Neuronal stem cell (in vitro differentiated cells): ENCODE measurements at regions not wholly inside any gene's neighbourhood (a gene's known extent, or its start where the extent isn't known, plus 50 kb on each side); places are given as distances from the start of the nearest gene placed in this dataset.

Source experiments
- DNase-seq: peaks from one replicate; pipeline ENCODE4 v3.0.0-alpha.2; 2013; ENCODE audit warnings: low spot score
- H2AFZ ChIP-seq: one replicate; pipeline ENCODE4 v1.6.1; 2013; ENCODE audit warnings: mild to moderate bottlenecking, low read length, inconsistent platforms
- H2AK5ac ChIP-seq: 2 replicates; pipeline ENCODE4 v1.6.1; 2013; ENCODE audit warnings: low read depth, mild to moderate bottlenecking, inconsistent platforms, low read length, moderate library complexity, mixed read lengths
- H2BK120ac ChIP-seq: 2 replicates; pipeline ENCODE4 v1.6.1; 2013; ENCODE audit warnings: low read depth, mild to moderate bottlenecking, inconsistent platforms, low read length, moderate library complexity, mixed read lengths
- H2BK12ac ChIP-seq: one replicate; pipeline ENCODE4 v1.6.1; 2013; ENCODE audit warnings: low read length, inconsistent platforms
- H2BK15ac ChIP-seq: 2 replicates; pipeline ENCODE4 v1.6.1; 2013; ENCODE audit warnings: mild to moderate bottlenecking, low read length, inconsistent platforms, mixed read lengths
- H2BK5ac ChIP-seq: one replicate; pipeline ENCODE4 v1.6.1; 2013; ENCODE audit warnings: inconsistent platforms, mild to moderate bottlenecking, low read length, moderate library complexity
- H3K14ac ChIP-seq: one replicate; pipeline ENCODE4 v1.6.1; 2013; ENCODE audit warnings: low read length, inconsistent platforms
- H3K18ac ChIP-seq: 2 replicates; pipeline ENCODE4 v1.6.1; 2013; ENCODE audit warnings: low read length, inconsistent platforms
- H3K23ac ChIP-seq: 2 replicates; pipeline ENCODE4 v1.6.1; 2013; ENCODE audit warnings: low read depth, mild to moderate bottlenecking, mixed read lengths, low read length, inconsistent platforms; ENCODE audit not compliant: poor library complexity
- H3K27ac ChIP-seq: replicated peaks from 3 replicates; pipeline ENCODE4 v1.5.1; 2013; ENCODE audit warnings: low read length, inconsistent platforms
- H3K27me3 ChIP-seq, 3 experiments: 2 replicates each; pipeline ENCODE4 v1.6.1; 2013; ENCODE audit warnings: low read length in 3 of 3, mild to moderate bottlenecking in 2 of 3, inconsistent platforms in 1 of 3, low read depth in 1 of 3, mixed read lengths in 1 of 3, moderate library complexity in 1 of 3; ENCODE audit not compliant: control insufficient read depth in 3 of 3, insufficient read depth in 3 of 3
- H3K36me3 ChIP-seq, 2 donors: replicated peaks in 1 of 2; 2 replicates each; pipeline ENCODE4 v1.6.1; 2013; ENCODE audit warnings: low read length in 2 of 2; ENCODE audit not compliant: control insufficient read depth in 2 of 2, insufficient read depth in 2 of 2
- H3K4ac ChIP-seq: 2 replicates; pipeline ENCODE4 v1.6.1; 2013; ENCODE audit warnings: inconsistent platforms, mild to moderate bottlenecking, low read length, moderate library complexity
- H3K4me1 ChIP-seq, 2 donors: 1 replicate in 1 of 2; 2 replicates in 1 of 2; pipeline ENCODE4 v1.6.1; 2013; ENCODE audit warnings: low read length in 2 of 2, low read depth in 1 of 2; ENCODE audit not compliant: control insufficient read depth in 2 of 2, insufficient read depth in 1 of 2
- H3K4me2 ChIP-seq: one replicate; pipeline ENCODE4 v1.6.1; 2013; ENCODE audit warnings: mild to moderate bottlenecking, low read length, inconsistent platforms; ENCODE audit not compliant: insufficient read depth, poor library complexity, severe bottlenecking
- H3K4me3 ChIP-seq, 2 donors: 2 replicates each; pipeline ENCODE4 v1.5.1; 2013; ENCODE audit warnings: low read length in 2 of 2, mild to moderate bottlenecking in 2 of 2, inconsistent platforms in 1 of 2, moderate library complexity in 1 of 2
- H3K79me1 ChIP-seq: one replicate; pipeline ENCODE4 v1.6.1; 2013; ENCODE audit warnings: low read depth, mild to moderate bottlenecking, inconsistent platforms, low read length, moderate library complexity
- H3K9ac ChIP-seq: one replicate; pipeline ENCODE4 v1.6.1; 2013; ENCODE audit warnings: mild to moderate bottlenecking, low read depth, low read length, inconsistent platforms; ENCODE audit not compliant: poor library complexity
- H3K9me3 ChIP-seq, 2 donors: replicated peaks in 1 of 2; 2 replicates each; pipeline versions ENCODE3 to v1.6.1; 2013; ENCODE audit warnings: low read length in 2 of 2, mild to moderate bottlenecking in 2 of 2, inconsistent platforms in 1 of 2, low read depth in 1 of 2, mixed read lengths in 1 of 2, moderate library complexity in 1 of 2; ENCODE audit not compliant: control insufficient read depth in 2 of 2, insufficient read depth in 1 of 2
- H4K8ac ChIP-seq: one replicate; pipeline ENCODE4 v1.6.1; 2013; ENCODE audit warnings: low read depth, mild to moderate bottlenecking, inconsistent platforms, low read length, moderate library complexity
- H4K91ac ChIP-seq: one replicate; pipeline ENCODE4 v1.6.1; 2013; ENCODE audit warnings: low read length, low read depth, mild to moderate bottlenecking, inconsistent platforms; ENCODE audit not compliant: poor library complexity
- WGBS, 2 donors: extraction: QIAGEN DNeasy Blood & Tissue Kit; methylation state at CpG; one replicate each; pipeline ENCODE4 v1.1.7; 2013; ENCODE audit warnings: missing lambda C conversion rate in 2 of 2, mixed read lengths in 1 of 2; ENCODE audit not compliant: insufficient read length in 2 of 2, insufficient replicate concordance in 1 of 2; ENCODE audit errors: extremely low coverage in 2 of 2; 5-methylcytosine and 5-hydroxymethylcytosine counted together

DNA sequence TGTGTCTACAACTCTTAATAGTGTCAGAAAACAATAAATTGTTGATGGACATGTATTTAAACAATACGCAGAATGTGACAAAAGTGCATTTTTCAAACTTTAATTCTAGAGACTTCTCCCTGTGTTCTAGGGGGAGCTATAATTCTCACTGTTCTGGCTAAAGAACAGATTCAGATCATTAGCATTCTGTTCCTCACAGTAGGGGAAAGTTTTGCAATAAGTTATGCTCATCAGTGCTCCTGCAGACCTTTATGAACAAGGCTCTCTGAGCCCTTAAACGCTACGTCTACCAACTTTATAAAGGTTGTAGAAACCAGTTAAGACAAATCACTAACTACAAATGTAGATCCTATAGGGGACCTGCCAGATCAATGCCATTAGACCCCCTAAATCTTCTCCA is 444.2 kb downstream of the SQOR start:
- Histone ChIP-seq H3K23ac (no peak overlapping the region), H2BK5ac (no peak overlapping the region), H3K4me1 (peaks cover 0 to 5% of the 10 kb centered on the region in 2 donors), H3K4me3 (no peak overlapping the region), H3K14ac (no peak overlapping the region), H2AFZ (no peak overlapping the region), H4K8ac (no peak overlapping the region), H3K27ac (no peak overlapping the region), H3K4ac (no peak overlapping the region), H3K9me3 (no peaks in the 10 kb centered on the region), H3K4me2 (no peak overlapping the region), H3K36me3 (no peaks in the 10 kb centered on the region), H4K91ac (no peak overlapping the region), H2BK120ac (no peak overlapping the region), H2AK5ac (no peak overlapping the region), H3K79me1 (no peaks in the 10 kb centered on the region), H3K27me3 (no peaks in the 10 kb centered on the region), H3K9ac (no peak overlapping the region), H2BK15ac (no peak overlapping the region), H2BK12ac (no peak overlapping the region), H3K18ac (no peak overlapping the region)
- no peak for DNase-seq
- WGBS, 2 donors: no CpG with 5 or more reads among the region's 3 CpGs

DNA sequence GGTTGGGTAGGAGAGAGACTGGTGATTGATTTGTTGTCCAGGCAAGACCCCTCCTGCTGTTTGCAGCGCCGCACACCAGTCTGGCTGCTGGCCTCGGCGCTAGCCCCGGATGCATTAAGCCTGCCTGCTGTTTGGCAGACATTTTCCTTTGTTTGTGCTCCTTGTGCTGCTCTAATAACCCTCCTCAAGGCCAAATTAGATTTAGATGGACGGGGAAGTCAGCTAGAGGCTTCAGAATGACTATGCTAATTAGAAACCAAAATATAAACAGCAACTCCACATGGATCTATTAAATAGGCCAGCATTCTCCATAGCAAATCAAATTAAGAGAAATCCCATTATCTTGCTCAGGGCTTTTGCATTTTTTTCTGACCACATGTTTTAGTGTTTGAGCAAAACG is 445.2 kb downstream of the SQOR start:
- H3K9ac ChIP-seq: no peak overlapping the region
- H3K9me3 ChIP-seq: no peaks in the 10 kb centered on the region
- H3K4me3 ChIP-seq: no peak overlapping the region
- H3K4me1 ChIP-seq: peaks cover 0 to 5% of the 10 kb centered on the region in 2 donors
- H3K18ac ChIP-seq: no peak overlapping the region
- no peaks in the 10 kb centered on the region for H3K79me1 ChIP-seq
- H3K4ac ChIP-seq: no peak overlapping the region
- no peak overlapping the region for H4K8ac ChIP-seq
- no peak overlapping the region for H2BK12ac ChIP-seq
- H2AFZ ChIP-seq: peak overlapping the region; percentile 85
- H3K27ac ChIP-seq: no peak overlapping the region
- no peak overlapping the region for H3K14ac ChIP-seq
- H3K36me3 ChIP-seq: no peaks in the 10 kb centered on the region
- H3K27me3 ChIP-seq: no peaks in the 10 kb centered on the region
- H3K4me2 ChIP-seq: no peak overlapping the region
- WGBS, 2 donors: no CpG with 5 or more reads among the region's 7 CpGs
- H2BK5ac ChIP-seq: no peak overlapping the region
- H2BK15ac ChIP-seq: no peak overlapping the region
- no peak overlapping the region for H3K23ac ChIP-seq
- no peak overlapping the region for H4K91ac ChIP-seq
- H2AK5ac ChIP-seq: no peak overlapping the region
- H2BK120ac ChIP-seq: no peak overlapping the region
- DNase-seq: peak; percentile 39

DNA sequence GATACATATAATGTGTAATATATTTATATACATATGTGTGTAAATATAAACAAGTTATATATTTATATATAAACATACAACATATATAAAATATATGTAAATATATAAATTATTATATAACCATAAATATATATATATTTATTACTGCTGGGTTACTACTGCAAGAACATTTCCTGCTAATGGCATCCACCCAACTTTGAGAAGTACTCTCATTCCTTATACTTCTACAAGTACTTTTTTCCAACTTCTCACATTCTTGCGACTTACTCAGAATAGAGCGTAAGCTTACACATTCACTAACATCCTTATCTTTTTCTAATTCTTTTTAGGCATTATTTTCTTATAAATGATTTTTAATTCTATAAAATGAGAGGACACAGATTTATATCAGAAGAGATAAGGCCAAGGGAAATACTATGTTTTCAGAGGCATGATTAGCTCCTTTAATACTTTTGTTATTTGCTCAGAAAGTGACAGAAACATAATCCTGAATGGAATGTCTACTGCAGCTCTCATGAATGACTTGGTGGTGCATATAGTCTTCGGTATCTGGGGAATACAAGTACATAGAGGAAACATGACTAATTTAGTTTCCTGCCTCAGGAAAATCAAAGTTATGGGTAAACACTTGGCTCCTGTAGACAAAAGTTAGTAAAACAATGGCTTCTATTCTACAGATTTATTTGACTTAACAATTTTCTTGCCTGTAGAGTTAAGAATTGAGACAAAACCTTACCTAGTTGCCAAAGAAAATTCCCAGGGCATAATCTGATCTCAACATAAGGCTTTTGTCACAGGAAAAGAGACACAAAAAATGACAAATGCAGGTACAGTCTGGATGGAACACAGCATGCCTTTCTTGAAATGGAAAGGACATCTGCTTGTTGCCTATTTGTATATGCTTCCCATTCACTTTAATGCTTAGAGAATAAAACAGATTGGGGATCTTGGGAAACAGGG is 453.9 kb downstream of the SQOR start:
- no peak overlapping the region for H3K27ac ChIP-seq
- H3K9me3 ChIP-seq: no peaks in the 10 kb centered on the region

DNA sequence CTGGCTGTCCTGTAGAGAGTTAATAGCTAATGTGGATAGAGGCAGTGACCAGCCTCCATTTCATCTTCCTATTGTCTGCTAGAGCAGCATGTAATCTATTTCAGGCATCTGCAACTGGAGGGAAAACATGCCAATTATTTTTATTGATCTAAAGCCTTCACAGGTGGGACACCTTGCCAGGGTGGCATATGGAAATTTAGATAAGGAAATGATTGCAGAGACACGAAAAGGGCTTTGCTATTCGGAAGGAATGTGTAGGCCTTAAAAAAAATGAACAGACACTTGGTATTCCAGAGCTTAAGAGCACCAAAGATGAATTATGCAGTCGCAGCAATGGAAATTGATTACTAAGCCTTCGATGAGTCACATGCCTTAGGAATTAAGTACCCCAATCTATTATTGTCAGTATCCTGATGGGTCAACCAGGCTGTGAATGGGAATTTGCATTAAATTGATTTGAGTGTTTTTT is 454.7 kb downstream of the SQOR start:
- Histone ChIP-seq H3K79me1 (no peaks in the 10 kb centered on the region), H2BK5ac (no peak overlapping the region), H3K9ac (no peak overlapping the region), H2BK120ac (no peak overlapping the region), H4K8ac (no peak overlapping the region), H3K4me2 (no peak overlapping the region), H2BK12ac (no peak overlapping the region), H3K4me3 (no peak overlapping the region), H3K27me3 (no peaks in the 10 kb centered on the region), H2AFZ (no peak overlapping the region), H4K91ac (no peak overlapping the region), H3K4ac (no peak overlapping the region), H2AK5ac (no peak overlapping the region), H3K18ac (no peak overlapping the region), H3K36me3 (no peaks in the 10 kb centered on the region), H3K27ac (no peak overlapping the region), H3K14ac (no peak overlapping the region), H2BK15ac (no peak overlapping the region), H3K9me3 (no peaks in the 10 kb centered on the region), H3K23ac (no peak overlapping the region), H3K4me1 (peaks cover 0 to 2% of the 10 kb centered on the region in 2 donors)
- WGBS, 2 donors: no CpG with 5 or more reads among the region's 4 CpGs
- no peak for DNase-seq

More for the DNA sequence above, 453.9 kb downstream of the SQOR start:
- peaks cover 0 to 2% of the 10 kb centered on the region in 2 donors for H3K4me1 ChIP-seq
- H4K91ac ChIP-seq: no peak overlapping the region
- H2BK5ac ChIP-seq: no peak overlapping the region
- no peak overlapping the region for H4K8ac ChIP-seq
- no peak overlapping the region for H2BK12ac ChIP-seq
- no peak overlapping the region for H2BK15ac ChIP-seq
- H3K79me1 ChIP-seq: no peaks in the 10 kb centered on the region
- no peak overlapping the region for H2AFZ ChIP-seq
- H3K4me2 ChIP-seq: no peak overlapping the region
- no peak overlapping the region for H3K9ac ChIP-seq
- no peak overlapping the region for H2BK120ac ChIP-seq
- H3K14ac ChIP-seq: no peak overlapping the region
- WGBS, 2 donors: no CpG with 5 or more reads among the region's 3 CpGs
- H3K4me3 ChIP-seq: no peak overlapping the region
- H2AK5ac ChIP-seq: no peak overlapping the region
- DNase-seq: no peak
- H3K27me3 ChIP-seq: no peaks in the 10 kb centered on the region
- H3K23ac ChIP-seq: no peak overlapping the region
- H3K4ac ChIP-seq: no peak overlapping the region
- no peak overlapping the region for H3K18ac ChIP-seq
- no peaks in the 10 kb centered on the region for H3K36me3 ChIP-seq
